ENCODE measurements at regions not wholly inside any gene's neighbourhood (a gene's known extent, or its start where the extent isn't known, plus 50 kb on each side); places are given as distances from the start of the nearest gene placed in this dataset.
A peak's percentile ranks its signal among the peaks of the same experiment; 100 is the strongest.
"Not testable (repeated sequence)": the region's sequence is repeated elsewhere in the genome, so short reads cannot be mapped to it uniquely, and the experiment has no call there.

GRCh38 chr6:109253366-109253765 is 128.9 kb downstream of the CD164 start:
- no peak for DNase-seq (ENCODE audit: low spot score)

GRCh38 chr6:109252261-109253041 is 129.8 kb downstream of the CD164 start:
- no peak for DNase-seq (ENCODE audit: low spot score)

DNA sequence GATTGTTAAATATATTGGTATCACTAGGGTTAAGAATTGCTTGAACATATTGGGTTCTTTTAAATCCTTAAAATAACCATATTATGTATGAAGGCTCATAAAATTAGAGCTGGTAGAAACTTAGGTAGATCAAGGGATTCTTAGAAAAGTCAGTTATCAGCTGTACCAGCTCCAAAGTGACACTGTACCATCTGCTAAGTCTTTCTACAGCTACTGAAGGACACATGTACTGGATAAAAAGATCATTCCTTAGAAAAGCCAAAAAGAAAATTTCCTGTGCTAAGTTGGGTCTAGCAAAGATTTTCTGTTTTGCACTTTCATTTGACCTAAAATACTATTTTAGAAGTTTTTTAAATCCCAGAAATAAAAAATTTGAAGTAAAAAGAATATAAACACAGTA is 130.4 kb downstream of the CD164 start:
- DNase-seq (ENCODE audit: low spot score), result no peak

- DNase-seq (ENCODE audit: low spot score), result not testable (repeated sequence)
These were observed 131.6 kb downstream of the CD164 start for GRCh38 chr6:109250544-109251156.

DNA sequence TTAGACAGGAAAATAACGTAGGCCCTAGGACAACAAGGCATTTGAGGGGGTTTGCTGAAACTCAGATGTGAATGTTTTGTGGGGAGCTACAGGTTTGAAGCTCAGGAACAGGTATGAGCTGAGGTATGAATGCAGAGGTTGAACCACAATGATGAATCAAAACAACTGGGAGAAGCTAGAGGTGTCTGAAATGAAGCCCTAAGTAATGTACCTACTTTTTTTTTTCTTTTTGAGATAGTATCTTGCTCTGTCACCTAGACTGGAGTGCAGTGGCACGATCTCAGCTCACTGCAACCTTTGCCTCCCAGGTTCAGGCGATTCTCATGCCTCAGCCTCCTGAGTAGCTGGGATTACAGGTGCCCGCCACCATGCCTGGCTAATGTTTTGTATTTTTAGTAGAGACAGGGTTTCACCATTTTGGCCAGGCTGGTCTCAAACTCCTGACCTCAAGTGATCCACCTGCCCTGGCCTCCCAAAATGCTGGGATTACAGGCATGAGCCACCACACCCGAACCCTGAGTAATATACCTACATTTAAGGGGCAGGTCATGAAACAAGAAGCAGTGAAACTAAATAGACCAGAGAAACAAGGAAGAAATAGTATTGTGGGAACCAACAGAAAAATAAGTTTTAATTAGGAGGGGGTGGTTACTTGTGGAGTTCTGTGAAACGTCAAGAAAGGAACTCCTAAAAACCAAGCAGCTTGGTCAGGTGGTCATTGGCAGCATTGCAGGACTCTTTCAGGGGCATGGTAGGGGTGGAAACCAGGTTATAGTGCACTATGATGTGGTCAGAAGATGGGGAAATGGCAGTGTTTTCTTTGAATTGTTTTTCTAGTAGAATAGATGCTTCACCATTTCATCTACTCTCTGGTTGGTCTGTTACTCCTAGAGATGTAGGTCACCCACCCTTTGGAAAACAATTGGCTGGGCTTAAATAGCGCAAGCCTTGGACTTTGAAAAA is 138.1 kb downstream of the CD164 start:
- no peak for DNase-seq (ENCODE audit: low spot score)

DNA sequence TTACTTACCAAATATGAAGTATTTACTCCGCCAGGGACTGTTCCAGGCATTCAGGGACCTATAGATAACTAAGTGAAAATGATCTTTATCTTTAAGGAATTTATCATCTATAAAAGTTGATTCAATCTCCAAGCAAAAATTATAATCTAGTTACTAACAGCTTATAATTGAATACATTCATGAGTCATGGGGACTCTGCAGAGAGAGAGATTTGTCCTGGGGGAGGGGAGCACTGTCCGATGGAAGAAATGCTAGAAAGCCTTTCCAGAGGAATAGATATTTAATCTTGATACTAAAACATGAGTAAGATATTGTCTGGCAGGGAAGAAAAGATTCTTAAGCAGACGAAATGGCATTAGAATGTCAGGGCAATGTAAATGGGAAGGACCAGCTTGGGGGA is 139.3 kb downstream of the CD164 start:
- DNase-seq (ENCODE audit: low spot score), result no peak

DNA sequence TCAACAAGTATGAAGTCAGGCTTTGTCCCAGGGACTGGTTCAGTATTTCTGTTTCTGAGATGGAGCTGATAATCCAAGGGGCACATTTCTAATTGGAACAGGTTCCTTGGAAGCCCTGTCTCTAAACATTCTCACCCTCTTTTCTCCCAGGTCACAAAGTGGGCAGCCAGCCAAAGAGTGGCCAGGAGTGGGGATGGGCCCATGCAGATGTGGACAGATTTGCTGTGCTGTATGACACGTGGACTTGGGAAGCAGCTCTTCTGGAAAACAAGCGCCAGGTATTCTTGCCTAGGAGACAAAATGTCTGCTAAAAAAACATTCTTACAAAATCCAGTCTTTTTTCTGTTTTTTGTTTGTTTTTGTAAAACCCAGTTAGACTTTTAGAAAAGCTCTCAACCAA is 140.2 kb downstream of the CD164 start:
- no peak for DNase-seq (ENCODE audit: low spot score)

DNA sequence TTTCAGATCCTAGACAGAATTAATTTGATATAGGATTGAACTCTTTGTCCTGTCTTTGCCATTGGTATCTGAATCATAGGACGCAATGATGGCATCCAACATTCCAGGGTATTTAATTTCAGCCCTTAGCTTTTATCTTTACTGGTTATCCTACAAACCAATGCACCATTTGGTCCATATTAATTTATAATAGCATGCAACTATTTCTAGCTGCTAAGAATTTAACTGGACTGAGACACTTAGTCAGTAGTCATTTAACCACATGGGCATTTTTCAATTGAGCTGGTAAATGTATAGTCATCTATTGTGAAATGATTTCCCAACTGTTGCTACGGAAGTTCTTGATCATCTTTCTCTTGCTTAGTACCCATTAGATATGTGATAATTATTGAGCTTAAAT is 141.1 kb downstream of the CD164 start:
- no peak for DNase-seq (ENCODE audit: low spot score)

DNA sequence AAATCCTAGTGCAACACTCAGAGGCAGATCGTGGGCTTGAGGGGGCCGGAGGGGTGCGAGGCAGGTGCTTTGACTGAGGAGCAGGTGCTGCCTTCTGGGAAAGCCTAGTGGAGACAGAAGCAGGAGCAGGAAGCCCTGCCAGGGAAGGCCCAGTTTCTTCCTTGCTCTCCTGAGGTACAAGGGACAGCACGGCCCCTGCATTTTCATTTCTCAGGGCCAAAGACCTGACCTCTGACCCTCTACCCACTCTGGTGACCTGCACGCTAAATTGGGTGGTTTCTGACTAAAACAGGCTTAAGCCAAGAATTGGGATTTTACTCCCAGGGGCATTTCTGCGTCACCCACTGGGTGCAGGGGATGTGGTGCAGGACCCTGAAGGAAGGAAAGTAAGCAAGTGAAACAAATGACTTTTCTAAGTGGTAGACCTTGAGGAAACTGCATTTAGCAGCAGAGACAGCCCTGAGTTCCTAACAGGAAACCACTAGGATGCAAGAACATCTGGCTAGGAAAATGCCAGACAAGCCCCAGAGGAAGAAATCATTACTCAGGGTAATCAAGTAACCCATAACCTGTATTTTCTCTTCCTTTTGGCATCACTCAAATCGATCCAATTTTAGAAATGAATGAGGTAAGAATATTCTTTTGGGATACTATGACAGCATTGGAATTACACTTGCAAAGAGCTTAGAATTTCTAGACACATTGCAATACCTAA is 141.7 kb downstream of the CD164 start:
- no peak for DNase-seq (ENCODE audit: low spot score)

GRCh38 chr6:109239651-109240321 is 142.5 kb downstream of the CD164 start:
- DNase-seq (ENCODE audit: low spot score), result no peak

DNA sequence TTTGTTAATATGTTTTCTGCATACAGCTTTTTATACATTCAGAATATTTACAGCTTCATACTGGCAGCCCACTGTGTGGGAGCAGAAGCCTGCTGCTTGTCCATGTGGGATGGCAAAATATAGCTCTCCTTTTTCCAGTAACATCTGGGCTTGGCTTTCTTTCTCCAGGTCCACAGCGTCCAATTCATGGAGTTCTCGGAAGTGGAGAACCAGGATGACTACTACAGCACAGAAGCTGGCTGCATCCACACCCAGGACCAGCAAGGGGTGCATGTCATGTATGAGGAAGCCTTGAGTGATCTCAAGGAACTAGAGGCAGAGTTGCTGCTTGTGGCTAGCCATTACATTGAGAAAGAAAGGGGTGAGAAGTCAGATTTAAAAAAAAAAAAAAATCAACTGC is 143.1 kb downstream of the CD164 start:
- no peak for DNase-seq (ENCODE audit: low spot score)

DNA sequence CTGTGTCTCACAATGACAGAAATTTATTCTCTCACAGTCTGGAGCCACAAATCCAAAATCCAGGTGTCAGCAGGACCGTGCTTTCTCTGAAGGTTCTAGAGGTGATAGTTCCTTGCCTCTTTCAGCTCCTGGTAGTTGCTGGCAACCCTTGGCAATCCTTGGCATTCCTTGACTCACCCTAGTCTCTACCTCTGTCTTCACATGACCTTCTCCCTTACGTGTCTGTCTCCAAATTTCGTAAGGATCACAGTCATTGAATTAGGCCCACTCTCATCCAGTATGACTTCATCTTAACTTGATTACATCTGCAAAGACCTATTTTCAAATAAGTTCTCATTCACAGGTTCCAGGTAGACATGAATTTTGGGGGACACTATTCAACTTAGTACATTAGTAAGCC is 143.1 kb downstream of the CEP57L1 start:
- DNase-seq (ENCODE audit: low spot score), result no peak

- no peak for DNase-seq (ENCODE audit: low spot score)
These were observed 142.7 kb downstream of the CEP57L1 start for GRCh38 chr6:109237986-109238329.

- DNase-seq (ENCODE audit: low spot score), result peak; percentile 14
These were observed 142.0 kb downstream of the CEP57L1 start for GRCh38 chr6:109237077-109237985.

DNA sequence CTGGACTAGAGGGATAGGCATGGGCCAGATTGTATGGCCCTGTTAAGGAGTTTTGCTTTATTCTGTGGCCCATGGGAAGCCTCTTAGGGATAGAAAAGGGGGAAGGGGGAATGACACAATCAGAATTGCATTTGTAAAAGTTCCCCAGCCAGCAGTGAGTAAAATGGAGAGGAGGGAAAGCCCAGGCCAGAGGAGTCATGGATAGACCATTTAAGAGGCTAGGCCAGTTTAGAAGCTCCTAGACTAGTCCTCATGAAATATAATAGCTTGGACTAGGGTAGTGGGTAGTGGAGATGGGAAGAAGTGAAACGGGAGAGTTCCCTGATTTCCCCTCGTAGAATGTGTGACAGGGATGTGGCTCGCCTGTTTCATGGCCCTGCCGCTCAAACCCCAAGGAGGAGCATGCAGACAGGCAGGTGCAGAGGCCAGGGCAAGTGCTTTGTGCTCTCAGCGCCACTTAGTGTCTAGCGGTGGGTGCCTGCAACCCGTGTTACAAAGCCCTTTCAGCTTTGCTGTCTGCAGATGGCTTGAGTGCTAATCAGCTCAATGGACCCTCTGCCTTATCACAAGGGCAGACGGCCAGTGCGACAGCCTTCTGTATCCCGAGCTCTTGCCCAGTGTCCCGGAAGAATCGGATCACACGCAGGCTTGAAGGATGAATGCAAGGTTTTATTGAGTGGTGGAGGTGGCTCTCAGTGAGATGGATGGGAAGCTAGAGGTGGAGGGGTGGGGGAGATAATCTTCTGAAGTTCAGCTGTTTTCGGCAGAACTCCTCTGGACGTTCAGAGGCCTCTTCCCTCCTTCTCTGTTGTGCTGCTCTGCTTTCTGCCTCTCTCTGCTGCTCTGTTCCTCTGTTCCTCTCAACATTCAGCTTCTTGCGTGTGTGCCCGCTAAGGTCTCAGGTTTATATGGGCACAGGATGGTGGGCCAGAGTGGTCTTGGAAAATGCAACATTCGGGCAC is 141.1 kb downstream of the CEP57L1 start:
- DNase-seq (ENCODE audit: low spot score), result peak; percentile 3

- DNase-seq (ENCODE audit: low spot score), result no peak
These were observed 140.3 kb downstream of the CEP57L1 start for GRCh38 chr6:109235481-109236038.

DNA sequence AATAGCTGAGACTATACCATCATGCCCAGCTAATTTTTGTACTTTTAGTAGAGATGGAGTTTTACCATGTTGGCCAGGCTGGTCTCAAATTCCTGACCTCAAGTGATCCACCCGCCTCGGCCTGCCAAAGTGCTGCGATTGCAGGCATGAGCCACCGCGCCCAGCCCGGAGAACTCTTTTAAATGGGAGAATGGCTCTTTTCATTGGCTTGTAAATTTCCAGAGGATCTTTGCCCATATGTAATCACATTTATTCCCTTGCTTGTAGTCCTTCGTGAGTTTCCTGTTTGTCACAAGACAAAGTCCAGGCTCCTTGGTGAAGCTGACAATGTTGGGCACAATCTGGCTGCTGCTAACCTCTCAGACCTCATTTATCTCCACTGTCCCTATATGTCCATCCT is 135.1 kb downstream of the CEP57L1 start:
- DNase-seq (ENCODE audit: low spot score), result no peak

DNA sequence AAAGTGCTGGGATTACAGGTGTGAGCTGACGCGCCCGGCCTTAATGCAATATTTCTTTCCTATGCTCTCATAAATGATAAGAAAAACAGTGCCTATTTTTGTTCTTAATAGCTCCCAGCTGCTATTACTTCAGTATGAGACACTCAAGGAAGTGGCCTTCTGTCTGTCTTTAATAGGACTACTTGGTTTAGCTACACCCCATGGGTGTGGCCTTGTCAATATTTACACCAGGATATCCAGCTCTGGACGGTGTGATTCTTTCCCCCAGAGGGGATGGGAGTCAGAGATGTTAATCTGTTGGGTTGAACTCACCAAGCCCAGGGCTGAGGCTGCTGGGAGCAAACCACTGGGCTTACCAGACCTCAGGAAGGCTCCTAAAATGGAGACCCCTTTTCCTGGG is 134.2 kb downstream of the CEP57L1 start:
- DNase-seq (ENCODE audit: low spot score), result no peak

GRCh38 chr6:109227646-109228045 is 132.3 kb downstream of the CEP57L1 start:
- no peak for DNase-seq (ENCODE audit: low spot score)

Measured in CD4-positive, alpha-beta T cell treated with Interleukin-15 for 4 hours (primary cell).